Activated T-helper 2 cell treated with anti-CD3 and anti-CD28 coated beads, Interferon-gamma antibody, Interleukin-2, Interleukin-4, amounts not matched to agents 10 μg/mL and 5 μg/mL and 100 μg/mL, durations not matched to agents 14 hours and 24 hours and 36 hours (primary cell): ENCODE measurements at regions not wholly inside any gene's neighbourhood (a gene's known extent, or its start where the extent isn't known, plus 50 kb on each side); places are given as distances from the start of the nearest gene placed in this dataset.

ENCODE experiments used
- DNase-seq: peaks from one replicate; pipeline ENCODE4 v3.0.0; 2021; ENCODE audit warnings: low spot score
- H3K27ac Mint-ChIP-seq: one replicate; pipeline ENCODE4 v1.8.0; 2021; ENCODE audit warnings: mixed read lengths
- H3K27me3 Mint-ChIP-seq: one replicate; pipeline ENCODE4 v1.8.0; 2021; ENCODE audit warnings: low read depth, mixed read lengths
- H3K36me3 Mint-ChIP-seq: one replicate; pipeline ENCODE4 v1.8.0; 2021; ENCODE audit warnings: low read depth, mixed read lengths
- H3K4me1 Mint-ChIP-seq: one replicate; pipeline ENCODE4 v1.8.0; 2021; ENCODE audit warnings: low read depth, mixed read lengths
- H3K4me3 Mint-ChIP-seq: one replicate; pipeline ENCODE4 v1.8.0; 2021; ENCODE audit warnings: low read depth, mild to moderate bottlenecking, moderate library complexity, mixed read lengths
- H3K9me3 Mint-ChIP-seq: one replicate; pipeline ENCODE4 v1.8.0; 2021; ENCODE audit warnings: mixed read lengths
- intact Hi-C: fragments of 100-400 bp; cut with micrococcal nuclease; formaldehyde crosslinking; loops from one replicate; pipeline ENCODE4 v1.15.1; 2023

GRCh38 chr13:72174549-72174948 lies 307.5 kb upstream of the DACH1 start:
- no peak for DNase-seq
- H3K4me1 Mint-ChIP-seq: no peaks in the 10 kb centered on the region

DNA sequence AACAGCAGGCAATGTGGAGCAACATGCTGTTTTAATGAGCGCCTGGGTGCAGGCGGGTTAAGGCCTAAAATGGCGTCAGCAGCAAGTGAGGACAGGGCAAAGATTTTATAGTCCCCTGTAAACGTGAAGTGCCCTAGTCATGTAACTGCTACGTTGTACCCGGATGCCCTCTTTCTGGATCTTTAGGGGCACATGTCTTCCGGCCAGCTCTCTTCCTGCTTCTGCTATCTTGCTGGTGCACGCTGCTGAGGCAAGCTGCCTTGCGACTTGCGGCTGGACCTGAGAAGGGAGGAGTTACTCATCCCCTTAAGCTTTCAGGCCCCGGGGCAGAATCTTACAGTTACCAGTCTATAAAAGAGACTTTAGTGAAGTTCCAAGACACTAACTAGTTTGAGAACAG lies 303.6 kb upstream of the DACH1 start:
- H3K27me3 Mint-ChIP-seq: no peaks in the 10 kb centered on the region
- H3K4me3 Mint-ChIP-seq: no peak overlapping the region
- H3K4me1 Mint-ChIP-seq: no peaks in the 10 kb centered on the region
- H3K27ac Mint-ChIP-seq: no peak overlapping the region
- H3K9me3 Mint-ChIP-seq: no peaks in the 10 kb centered on the region
- no peaks in the 10 kb centered on the region for H3K36me3 Mint-ChIP-seq
- intact Hi-C loops: no loop called here
- DNase-seq: no peak

More at GRCh38 chr13:72174549-72174948, 307.5 kb upstream of the DACH1 start:
- no peaks in the 10 kb centered on the region for H3K36me3 Mint-ChIP-seq
- intact Hi-C loops: no loop called here
- H3K27ac Mint-ChIP-seq: no peak overlapping the region
- H3K9me3 Mint-ChIP-seq: no peaks in the 10 kb centered on the region
- no peak overlapping the region for H3K4me3 Mint-ChIP-seq
- H3K27me3 Mint-ChIP-seq: no peaks in the 10 kb centered on the region

- H3K4me3 Mint-ChIP-seq: no peak overlapping the region
- H3K27me3 Mint-ChIP-seq: no peaks in the 10 kb centered on the region
- H3K27ac Mint-ChIP-seq: no peak overlapping the region
- H3K36me3 Mint-ChIP-seq: no peaks in the 10 kb centered on the region
- intact Hi-C loops: no loop called here
- no peak for DNase-seq
- no peaks in the 10 kb centered on the region for H3K9me3 Mint-ChIP-seq
- no peaks in the 10 kb centered on the region for H3K4me1 Mint-ChIP-seq
Observed at GRCh38 chr13:72168126-72168855, 301.3 kb upstream of the DACH1 start.

DNA sequence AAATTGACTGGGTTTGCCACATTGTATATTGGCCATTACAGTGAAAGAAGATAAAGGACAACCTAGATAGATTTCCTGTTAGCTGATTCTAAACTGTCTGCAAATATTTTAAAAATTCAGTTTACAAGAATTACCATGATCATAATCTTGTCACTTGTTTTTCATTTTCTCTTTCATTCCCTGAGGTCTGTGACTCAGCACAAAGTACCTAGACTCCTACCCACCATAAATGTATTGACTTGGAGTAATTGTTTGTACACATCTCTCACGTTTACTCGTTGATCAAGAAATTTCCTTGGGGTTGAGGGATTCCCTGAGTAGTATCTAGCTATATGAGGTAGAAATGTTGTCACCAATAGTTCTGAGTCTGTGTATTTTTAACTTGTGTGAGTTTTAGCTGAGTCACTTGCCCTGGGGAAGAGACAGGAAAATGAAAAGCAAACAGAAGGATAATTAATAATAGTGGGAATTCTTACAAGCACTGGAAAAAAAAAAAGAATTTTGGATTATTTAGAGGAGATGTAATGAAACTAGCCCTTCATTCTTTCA lies 299.2 kb upstream of the DACH1 start:
- no peaks in the 10 kb centered on the region for H3K27me3 Mint-ChIP-seq
- H3K27ac Mint-ChIP-seq: no peak overlapping the region

GRCh38 chr13:72165276-72165675 lies 298.3 kb upstream of the DACH1 start:
- no peak for DNase-seq
- H3K9me3 Mint-ChIP-seq: no peaks in the 10 kb centered on the region
- no peaks in the 10 kb centered on the region for H3K4me1 Mint-ChIP-seq
- H3K27ac Mint-ChIP-seq: no peak overlapping the region
- intact Hi-C loops: no loop called here
- no peaks in the 10 kb centered on the region for H3K36me3 Mint-ChIP-seq
- no peaks in the 10 kb centered on the region for H3K27me3 Mint-ChIP-seq
- no peak overlapping the region for H3K4me3 Mint-ChIP-seq

More for the DNA sequence above, 299.2 kb upstream of the DACH1 start:
- no peaks in the 10 kb centered on the region for H3K4me1 Mint-ChIP-seq
- DNase-seq: no peak
- H3K9me3 Mint-ChIP-seq: no peaks in the 10 kb centered on the region
- intact Hi-C loops: no loop called here
- H3K36me3 Mint-ChIP-seq: no peaks in the 10 kb centered on the region
- no peak overlapping the region for H3K4me3 Mint-ChIP-seq

DNA sequence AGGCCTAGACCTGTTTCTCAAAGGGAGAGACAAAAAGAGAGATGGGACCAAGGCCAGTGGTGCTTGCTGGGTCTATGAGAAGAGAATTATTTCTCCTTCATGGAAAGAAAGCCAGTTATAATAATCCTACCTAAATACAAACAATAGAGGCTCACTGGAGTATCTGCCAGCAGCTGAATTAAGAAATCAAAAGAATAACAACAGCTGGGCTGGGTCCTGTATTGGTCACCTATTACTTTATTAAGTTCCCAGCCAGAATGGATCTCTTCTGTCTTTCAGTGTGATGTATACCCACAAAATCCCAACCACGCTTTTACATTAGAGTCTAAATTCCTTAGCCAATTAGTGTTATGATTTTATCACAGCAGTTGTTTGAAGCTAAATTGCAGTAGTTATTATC lies 297.8 kb upstream of the DACH1 start:
- H3K36me3 Mint-ChIP-seq: no peaks in the 10 kb centered on the region

GRCh38 chr13:72163678-72164077 lies 296.7 kb upstream of the DACH1 start:
- Mint-ChIP-seq H3K4me3 (no peak overlapping the region), H3K4me1 (no peaks in the 10 kb centered on the region), H3K27ac (no peak overlapping the region), H3K27me3 (no peaks in the 10 kb centered on the region), H3K9me3 (no peaks in the 10 kb centered on the region), H3K36me3 (no peaks in the 10 kb centered on the region)
- intact Hi-C loops: no loop called here
- no peak for DNase-seq

More for the DNA sequence above, 297.8 kb upstream of the DACH1 start:
- H3K27ac Mint-ChIP-seq: no peak overlapping the region
- no peaks in the 10 kb centered on the region for H3K27me3 Mint-ChIP-seq
- intact Hi-C loops: no loop called here
- no peaks in the 10 kb centered on the region for H3K4me1 Mint-ChIP-seq
- H3K9me3 Mint-ChIP-seq: no peaks in the 10 kb centered on the region
- H3K4me3 Mint-ChIP-seq: no peak overlapping the region
- no peak for DNase-seq

DNA sequence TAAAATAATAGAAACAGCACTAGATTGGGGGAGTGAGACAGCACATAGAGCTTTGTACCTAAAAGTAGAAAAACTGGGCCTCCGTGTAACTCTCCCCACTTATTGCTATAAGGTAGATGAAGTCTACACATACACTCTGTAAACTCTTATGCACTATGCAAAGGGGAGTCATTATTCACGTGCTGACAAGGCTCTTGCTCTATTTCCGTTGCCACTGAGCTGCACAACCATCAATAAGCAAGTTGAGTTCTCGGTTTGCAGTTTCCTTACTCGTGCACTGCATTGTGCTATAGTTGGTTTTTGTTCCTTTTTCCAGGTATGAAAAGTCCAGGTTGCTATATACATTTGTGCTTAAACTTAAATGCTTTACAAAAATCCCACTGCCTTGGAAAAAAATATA lies 294.0 kb upstream of the DACH1 start:
- DNase-seq: no peak
- Mint-ChIP-seq H3K4me1 (no peaks in the 10 kb centered on the region), H3K9me3 (no peaks in the 10 kb centered on the region), H3K27me3 (no peaks in the 10 kb centered on the region), H3K4me3 (no peak overlapping the region), H3K36me3 (no peaks in the 10 kb centered on the region), H3K27ac (no peak overlapping the region)
- intact Hi-C loops: no loop called here

DNA sequence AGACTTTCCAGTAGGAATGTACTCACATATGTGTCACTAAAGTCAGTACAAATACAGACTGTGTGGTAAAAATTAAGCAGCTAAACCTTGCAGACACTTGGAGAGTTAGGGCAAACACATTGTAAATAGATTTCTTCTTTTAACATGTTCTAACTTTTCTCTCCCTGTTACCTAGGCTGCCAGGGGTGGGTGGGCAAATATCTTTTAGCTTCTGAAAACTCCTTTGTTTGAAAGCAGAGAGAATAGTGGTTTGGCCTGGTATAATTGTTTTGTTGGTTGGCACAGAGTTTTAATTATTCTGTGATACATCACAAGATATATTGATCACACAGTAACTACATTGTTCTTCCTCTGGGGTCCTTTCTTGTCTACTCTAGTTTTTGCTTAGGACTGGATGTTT lies 289.8 kb upstream of the DACH1 start:
- Mint-ChIP-seq H3K27ac (no peak overlapping the region), H3K27me3 (no peaks in the 10 kb centered on the region), H3K36me3 (no peaks in the 10 kb centered on the region), H3K9me3 (no peaks in the 10 kb centered on the region), H3K4me1 (no peaks in the 10 kb centered on the region), H3K4me3 (no peak overlapping the region)
- intact Hi-C loops: no loop called here
- no peak for DNase-seq

GRCh38 chr13:72153272-72153671 lies 286.3 kb upstream of the DACH1 start:
- Mint-ChIP-seq H3K27me3 (no peaks in the 10 kb centered on the region), H3K27ac (no peak overlapping the region), H3K9me3 (no peaks in the 10 kb centered on the region), H3K36me3 (no peaks in the 10 kb centered on the region), H3K4me1 (no peaks in the 10 kb centered on the region), H3K4me3 (no peak overlapping the region)
- DNase-seq: no peak
- intact Hi-C loops: no loop called here

DNA sequence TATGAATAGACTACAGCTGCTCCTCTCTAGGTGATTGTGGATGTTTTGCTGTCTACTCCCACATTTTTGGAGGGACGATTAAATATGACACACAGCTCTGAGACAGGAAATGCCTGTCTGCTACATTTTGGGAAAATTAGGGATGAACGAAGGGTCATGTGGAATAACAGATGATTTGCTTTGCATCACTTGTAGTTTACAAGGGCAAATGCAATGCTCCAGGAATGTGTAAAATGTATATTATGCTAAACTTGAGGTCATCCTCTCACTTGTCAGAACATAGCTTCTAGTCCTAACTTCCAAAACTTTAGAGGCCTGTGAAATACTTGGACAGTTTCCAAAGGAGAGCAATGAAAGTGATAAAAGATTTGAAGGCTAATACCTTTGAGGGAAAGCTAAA lies 284.2 kb upstream of the DACH1 start:
- Mint-ChIP-seq H3K27me3 (no peaks in the 10 kb centered on the region), H3K27ac (no peak overlapping the region), H3K4me3 (no peak overlapping the region), H3K4me1 (no peaks in the 10 kb centered on the region), H3K9me3 (no peaks in the 10 kb centered on the region), H3K36me3 (no peaks in the 10 kb centered on the region)
- intact Hi-C loops: no loop called here
- DNase-seq: no peak

GRCh38 chr13:72150502-72150901 lies 283.5 kb upstream of the DACH1 start:
- DNase-seq: no peak
- no peak overlapping the region for H3K27ac Mint-ChIP-seq
- no peaks in the 10 kb centered on the region for H3K4me1 Mint-ChIP-seq
- intact Hi-C loops: no loop called here
- H3K4me3 Mint-ChIP-seq: no peak overlapping the region
- H3K36me3 Mint-ChIP-seq: no peaks in the 10 kb centered on the region
- H3K9me3 Mint-ChIP-seq: no peaks in the 10 kb centered on the region
- H3K27me3 Mint-ChIP-seq: no peaks in the 10 kb centered on the region

GRCh38 chr13:72149701-72150100 lies 282.7 kb upstream of the DACH1 start:
- intact Hi-C loops: no loop called here
- Mint-ChIP-seq H3K4me1 (no peaks in the 10 kb centered on the region), H3K36me3 (no peaks in the 10 kb centered on the region), H3K4me3 (no peak overlapping the region), H3K27me3 (no peaks in the 10 kb centered on the region), H3K27ac (no peak overlapping the region), H3K9me3 (no peaks in the 10 kb centered on the region)
- no peak for DNase-seq
